GM19468 (cell line): ENCODE measurements at regions not wholly inside any gene's neighbourhood (a gene's known extent, or its start where the extent isn't known, plus 50 kb on each side); places are given as distances from the start of the nearest gene placed in this dataset.

Experiments used
- ATAC-seq: cut with Tn5 transposase; IDR thresholded peaks from one replicate; pipeline ENCODE4 v1.9.1; 2021; ENCODE audit warnings: mild to moderate bottlenecking, moderate library complexity, moderate number of reproducible peaks; ENCODE audit not compliant: unreplicated experiment; ENCODE audit errors: extremely low read depth

GRCh38 chr10:44761076-44761475, 150.1 kb upstream of the TMEM72 start:
- no peak for ATAC-seq

DNA sequence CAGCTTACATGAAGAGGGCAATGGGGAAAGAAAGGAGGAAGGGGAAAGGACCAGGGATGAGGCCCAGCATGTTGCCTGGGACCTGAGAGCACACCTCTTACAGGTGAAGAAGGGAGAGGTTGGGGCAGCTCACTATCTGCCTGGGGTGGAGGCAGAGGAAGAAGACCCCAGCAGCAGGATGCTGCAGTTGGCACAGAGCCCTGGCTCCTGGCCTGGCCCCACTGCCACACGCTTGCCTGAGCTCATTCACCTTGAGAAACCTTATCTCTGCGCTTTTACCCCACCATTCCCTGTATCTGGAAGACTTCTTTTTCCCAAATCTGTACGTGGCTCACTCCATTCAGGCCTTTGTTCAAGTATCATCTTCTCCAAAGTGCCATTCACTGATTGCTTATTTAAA, 147.8 kb upstream of the TMEM72 start:
- no peak for ATAC-seq

DNA sequence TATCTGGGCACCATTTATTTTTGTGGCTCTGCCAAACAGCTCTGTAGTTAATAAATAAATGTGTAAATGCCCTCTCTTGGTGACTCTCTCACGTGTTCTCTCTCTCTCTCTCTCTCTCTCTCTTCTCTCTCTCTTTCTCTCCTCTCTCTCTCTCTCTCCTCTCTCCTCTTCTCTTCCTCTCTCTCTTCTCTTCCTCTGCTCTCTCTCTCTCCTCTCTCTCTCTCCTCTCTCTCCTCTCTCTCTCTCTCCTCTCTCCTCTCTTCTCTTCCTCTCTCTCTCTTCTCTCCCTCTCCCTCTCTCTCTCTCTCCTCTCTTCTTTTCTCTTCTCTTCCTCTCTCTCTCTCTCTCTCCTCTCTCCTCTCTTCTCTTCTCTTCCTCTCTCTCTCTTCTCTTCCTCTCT, 145.8 kb upstream of the TMEM72 start:
- no peak for ATAC-seq

DNA sequence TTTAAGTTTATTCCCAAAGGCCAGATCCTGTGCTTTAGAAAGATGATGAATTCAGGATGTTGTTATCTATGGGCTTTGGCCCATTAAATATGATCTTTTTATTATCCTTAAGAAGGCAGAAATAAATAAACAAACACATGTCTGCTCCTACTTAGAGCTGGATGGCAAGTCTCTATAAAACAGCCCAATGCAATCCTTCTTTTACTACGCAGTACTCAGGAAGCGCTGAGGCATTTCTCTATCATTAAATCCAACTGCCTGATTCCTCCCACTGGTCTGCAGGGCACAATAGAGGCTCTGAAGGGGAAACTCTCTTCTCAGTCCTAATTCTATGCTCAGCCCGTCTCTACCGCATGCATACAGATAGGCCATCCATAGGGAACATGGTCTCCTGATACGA, 144.5 kb upstream of the TMEM72 start:
- ATAC-seq, result no peak

- no peak for ATAC-seq
Measured at GRCh38 chr10:44769450-44769849, 141.7 kb upstream of the TMEM72 start.

- ATAC-seq, result no peak
Measured at GRCh38 chr10:44771233-44771995, 139.7 kb upstream of the TMEM72 start.

GRCh38 chr10:44773565-44773964, 137.6 kb upstream of the TMEM72 start:
- ATAC-seq, result no peak

GRCh38 chr10:44774676-44775401, 136.3 kb upstream of the TMEM72 start:
- ATAC-seq, result no peak

GRCh38 chr10:44775402-44775741, 135.8 kb upstream of the TMEM72 start:
- no peak for ATAC-seq

- ATAC-seq, result no peak
Measured at GRCh38 chr10:44776181-44776580, 135.0 kb upstream of the TMEM72 start.

DNA sequence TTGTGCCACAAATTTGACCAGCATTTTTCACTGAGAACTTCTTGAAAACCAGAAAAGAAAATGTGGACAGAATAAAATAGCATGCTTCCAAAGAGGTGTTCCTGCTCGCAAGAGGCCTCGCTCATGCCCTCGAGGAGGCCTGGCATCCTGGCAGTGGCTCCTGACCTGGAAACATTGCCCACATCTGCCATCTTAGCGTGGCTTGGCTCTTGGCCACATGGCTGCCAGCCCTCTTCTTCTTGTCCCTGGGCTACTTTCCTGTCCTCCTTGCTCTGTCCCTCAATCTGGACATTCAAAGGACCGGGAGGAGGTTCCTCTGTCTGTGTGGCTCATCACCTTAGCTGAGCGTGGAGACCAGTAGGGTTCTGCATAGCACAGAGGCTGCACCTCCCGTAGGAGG, 131.6 kb upstream of the TMEM72 start:
- no peak for ATAC-seq

GRCh38 chr10:44780426-44780825, 130.7 kb upstream of the TMEM72 start:
- no peak for ATAC-seq

- ATAC-seq, result no peak
Measured at GRCh38 chr10:44781131-44781530, 130.0 kb upstream of the TMEM72 start.

- ATAC-seq, result no peak
Measured at GRCh38 chr10:44786286-44786850, 124.8 kb upstream of the TMEM72 start.

DNA sequence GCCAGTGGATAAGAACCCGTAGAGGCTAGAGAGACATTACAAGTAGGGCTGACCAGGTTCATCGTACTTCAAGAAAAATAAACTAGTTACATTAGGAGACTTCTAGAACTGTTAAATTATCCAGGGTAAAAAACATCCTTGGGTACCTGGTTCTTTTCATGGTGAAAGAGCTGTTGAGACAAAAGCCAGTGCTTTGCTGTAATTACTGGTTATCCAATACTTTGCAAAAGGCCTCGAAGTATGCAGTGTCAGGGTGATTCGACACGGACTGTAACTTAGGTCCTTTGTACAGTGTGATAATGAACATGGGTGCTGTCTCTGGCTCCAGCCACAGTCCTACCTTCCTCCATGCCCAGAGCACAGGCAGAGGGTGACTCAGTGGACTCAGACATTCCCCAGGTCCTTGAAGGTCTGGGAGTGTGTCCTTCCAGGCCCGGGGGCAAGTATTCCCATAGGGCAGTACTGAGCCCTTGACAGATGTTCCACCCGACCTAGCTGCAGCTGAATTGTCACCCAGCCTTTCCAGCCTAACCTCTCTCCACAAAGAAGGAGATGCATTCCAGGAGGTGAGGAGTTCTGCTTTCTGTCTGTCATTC, 123.6 kb upstream of the TMEM72 start:
- no peak for ATAC-seq

DNA sequence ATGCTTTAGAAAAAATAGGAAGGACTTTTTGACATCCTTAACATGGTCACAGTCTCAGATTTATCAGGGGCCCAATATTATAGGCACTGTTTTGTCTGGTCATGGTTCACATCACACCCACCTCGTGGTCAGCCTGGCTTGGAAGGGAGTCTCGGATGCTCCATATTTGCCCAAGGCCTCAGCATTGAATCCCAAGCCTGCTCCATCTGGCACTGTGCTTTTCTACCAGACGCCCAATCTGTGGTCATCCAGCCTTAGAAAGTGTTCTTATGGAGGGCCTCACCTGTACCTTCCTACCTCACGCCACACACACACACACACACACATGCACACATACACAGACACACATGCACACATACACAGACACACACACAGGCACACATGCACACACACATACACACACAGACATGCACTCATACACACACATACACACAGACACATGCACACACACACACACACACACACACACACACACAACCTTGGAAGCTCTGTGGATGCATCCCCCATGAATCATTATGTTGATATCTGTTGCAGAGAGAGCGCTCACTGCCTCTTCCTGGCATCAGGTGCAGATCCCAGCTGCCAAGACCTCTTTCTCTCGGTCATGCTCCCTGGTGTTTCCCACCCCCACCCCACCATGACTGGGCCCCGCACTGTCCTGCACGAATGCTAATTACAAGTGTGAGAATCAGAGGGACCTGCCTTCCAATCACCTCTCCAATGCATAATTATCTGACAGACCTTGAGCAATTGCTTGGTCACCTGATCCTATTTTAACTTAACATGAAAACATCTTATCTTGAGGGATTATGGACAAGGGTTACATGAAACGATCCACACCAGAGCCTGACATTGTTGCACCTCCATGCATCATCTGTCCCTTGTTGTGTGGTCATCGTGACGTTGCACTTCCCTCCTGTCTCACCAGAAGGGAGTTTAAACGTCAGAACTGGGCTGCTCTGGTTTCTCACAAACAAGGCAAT, 122.7 kb upstream of the TMEM72 start:
- no peak for ATAC-seq

DNA sequence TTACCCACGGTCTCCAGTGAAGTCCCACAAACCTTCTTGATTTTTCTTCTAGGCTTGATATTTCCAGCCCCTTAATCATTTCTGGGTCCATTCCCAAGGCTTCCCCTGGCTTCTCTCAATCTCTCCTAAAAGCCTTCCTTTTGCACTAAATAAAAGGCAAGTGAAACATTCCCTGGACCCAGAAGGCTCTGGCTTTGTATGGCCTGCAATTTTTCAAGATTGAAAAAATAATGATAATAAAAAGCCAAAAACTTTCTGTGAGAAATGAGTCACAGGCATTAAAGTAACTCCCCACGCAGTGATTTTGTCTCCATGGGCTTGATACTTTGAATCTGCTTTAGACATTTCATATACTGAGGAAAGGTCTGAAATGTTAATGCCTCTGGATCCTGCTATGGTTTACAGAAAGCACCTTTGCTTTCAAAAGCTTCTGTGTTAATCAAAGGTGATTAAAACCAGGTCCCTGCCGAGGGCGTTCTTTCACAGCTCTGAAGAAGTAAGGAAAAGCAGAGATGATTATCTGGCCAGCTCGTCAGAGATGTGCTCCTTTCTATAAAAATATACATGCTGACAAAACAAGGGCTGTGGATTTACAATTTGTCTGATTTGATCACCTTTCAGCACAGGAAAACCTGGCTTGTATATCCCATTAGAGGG, 118.9 kb upstream of the TMEM72 start:
- no peak for ATAC-seq

- no peak for ATAC-seq
Measured at GRCh38 chr10:44799966-44800365, 111.2 kb upstream of the TMEM72 start.
